ENCODE measurements at regions not wholly inside any gene's neighbourhood (a gene's known extent, or its start where the extent isn't known, plus 50 kb on each side); places are given as distances from the start of the nearest gene placed in this dataset.

DNA sequence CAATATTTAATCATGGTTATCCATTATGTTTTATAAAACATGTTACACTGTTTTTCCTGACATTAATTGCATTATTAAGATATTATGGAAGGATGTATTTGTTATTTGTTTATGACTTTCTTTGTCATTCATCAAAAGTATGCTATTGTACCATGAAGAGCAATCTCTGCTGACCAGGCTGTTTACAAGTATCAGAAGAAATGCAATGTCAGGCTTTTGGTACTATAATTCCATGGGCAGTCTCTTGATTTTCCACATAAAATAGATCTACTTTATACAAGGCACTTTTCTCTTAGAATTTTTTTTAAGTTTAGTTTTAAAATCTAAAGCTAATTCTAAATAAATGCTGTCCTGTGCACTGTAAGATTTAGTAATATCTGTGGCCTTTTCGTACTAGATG, 196.6 kb downstream of the COX7C start:
- H3K4me3 ChIP-seq (ENCODE audit: low read depth, low read length), result no peak overlapping the region
- no peaks in the 10 kb centered on the region for H3K9me3 ChIP-seq (ENCODE audit: severe bottlenecking)
- H3K36me3 ChIP-seq, result no peaks in the 10 kb centered on the region
- TF ChIP-seq, protein P1, sequence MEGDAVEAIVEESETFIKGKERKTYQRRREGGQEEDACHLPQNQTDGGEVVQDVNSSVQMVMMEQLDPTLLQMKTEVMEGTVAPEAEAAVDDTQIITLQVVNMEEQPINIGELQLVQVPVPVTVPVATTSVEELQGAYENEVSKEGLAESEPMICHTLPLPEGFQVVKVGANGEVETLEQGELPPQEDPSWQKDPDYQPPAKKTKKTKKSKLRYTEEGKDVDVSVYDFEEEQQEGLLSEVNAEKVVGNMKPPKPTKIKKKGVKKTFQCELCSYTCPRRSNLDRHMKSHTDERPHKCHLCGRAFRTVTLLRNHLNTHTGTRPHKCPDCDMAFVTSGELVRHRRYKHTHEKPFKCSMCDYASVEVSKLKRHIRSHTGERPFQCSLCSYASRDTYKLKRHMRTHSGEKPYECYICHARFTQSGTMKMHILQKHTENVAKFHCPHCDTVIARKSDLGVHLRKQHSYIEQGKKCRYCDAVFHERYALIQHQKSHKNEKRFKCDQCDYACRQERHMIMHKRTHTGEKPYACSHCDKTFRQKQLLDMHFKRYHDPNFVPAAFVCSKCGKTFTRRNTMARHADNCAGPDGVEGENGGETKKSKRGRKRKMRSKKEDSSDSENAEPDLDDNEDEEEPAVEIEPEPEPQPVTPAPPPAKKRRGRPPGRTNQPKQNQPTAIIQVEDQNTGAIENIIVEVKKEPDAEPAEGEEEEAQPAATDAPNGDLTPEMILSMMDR (IDR thresholded peaks at IDR 0.05; ENCODE audit: low read depth, low read length), result no peak
- no peaks in the 10 kb centered on the region for H3K27me3 ChIP-seq (ENCODE audit: insufficient read depth, low read depth, severe bottlenecking)
- DNase-seq, result no peak
- no peak overlapping the region for H3K27ac ChIP-seq

DNA sequence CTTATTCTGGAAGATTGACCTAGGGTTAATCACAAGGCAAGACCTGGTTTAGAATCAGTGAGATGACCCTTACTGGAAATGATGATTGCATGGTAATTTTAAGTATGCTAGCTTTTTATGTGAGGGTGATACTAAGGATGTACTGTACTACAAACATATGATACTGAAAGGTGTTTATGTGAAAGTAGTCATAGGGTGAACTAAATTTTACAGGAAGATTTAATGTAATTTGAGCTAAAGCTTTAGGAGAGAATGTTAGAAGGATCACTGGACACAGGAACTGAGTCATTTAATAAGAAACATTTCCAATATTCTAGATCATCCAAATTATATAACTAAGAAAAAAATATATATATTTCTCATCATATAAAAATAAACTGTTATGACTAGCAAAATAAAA, 197.2 kb downstream of the COX7C start:
- Histone ChIP-seq H3K9me3 (ENCODE audit: severe bottlenecking) (no peaks in the 10 kb centered on the region), H3K27me3 (ENCODE audit: insufficient read depth, low read depth, severe bottlenecking) (no peaks in the 10 kb centered on the region), H3K36me3 (no peaks in the 10 kb centered on the region), H3K27ac (no peak overlapping the region), H3K4me3 (ENCODE audit: low read depth, low read length) (no peak overlapping the region)
- TF ChIP-seq, protein P1 (IDR thresholded peaks at IDR 0.05; ENCODE audit: low read depth, low read length), result no peak
- no peak for DNase-seq

DNA sequence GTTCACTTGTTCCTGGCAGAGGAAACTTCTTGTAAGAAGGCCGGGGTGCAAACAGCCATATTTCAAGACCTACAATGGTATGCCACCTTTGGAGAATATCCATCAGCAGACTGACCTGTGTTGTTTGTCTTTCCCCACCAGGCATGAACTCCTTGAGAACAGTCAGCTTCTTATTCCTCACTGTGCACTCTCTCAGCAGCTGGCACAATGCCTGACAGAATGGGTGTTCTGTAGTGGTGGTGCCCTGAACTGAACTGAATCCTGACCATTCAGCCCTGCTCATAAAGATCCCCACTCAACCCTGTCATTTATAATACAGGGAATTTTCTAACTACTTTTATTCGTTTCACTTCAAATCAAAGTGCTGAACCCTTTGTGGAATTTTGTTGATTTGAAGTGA, 206.9 kb downstream of the COX7C start:
- no peak for DNase-seq
- Histone ChIP-seq H3K27me3 (ENCODE audit: insufficient read depth, low read depth, severe bottlenecking) (no peaks in the 10 kb centered on the region), H3K36me3 (no peaks in the 10 kb centered on the region), H3K9me3 (ENCODE audit: severe bottlenecking) (no peaks in the 10 kb centered on the region), H3K4me3 (ENCODE audit: low read depth, low read length) (no peak overlapping the region), H3K27ac (no peak overlapping the region)
- TF ChIP-seq, protein P1 (IDR thresholded peaks at IDR 0.05; ENCODE audit: low read depth, low read length), result no peak

- TF ChIP-seq, protein P1 (IDR thresholded peaks at IDR 0.05; ENCODE audit: low read depth, low read length), result no peak
- H3K27me3 ChIP-seq (ENCODE audit: insufficient read depth, low read depth, severe bottlenecking), result no peaks in the 10 kb centered on the region
- no peaks in the 10 kb centered on the region for H3K36me3 ChIP-seq
- H3K4me3 ChIP-seq (ENCODE audit: low read depth, low read length), result no peak overlapping the region
- no peak for DNase-seq
- no peaks in the 10 kb centered on the region for H3K9me3 ChIP-seq (ENCODE audit: severe bottlenecking)
- H3K27ac ChIP-seq, result no peak overlapping the region
These were observed 213.4 kb downstream of the COX7C start for GRCh38 chr5:86831128-86831527.

GRCh38 chr5:86833868-86834267, 216.1 kb downstream of the COX7C start:
- Histone ChIP-seq H3K27me3 (ENCODE audit: insufficient read depth, low read depth, severe bottlenecking) (no peaks in the 10 kb centered on the region), H3K27ac (no peak overlapping the region), H3K4me3 (ENCODE audit: low read depth, low read length) (no peak overlapping the region), H3K36me3 (no peaks in the 10 kb centered on the region), H3K9me3 (ENCODE audit: severe bottlenecking) (no peaks in the 10 kb centered on the region)
- no peak for DNase-seq
- TF ChIP-seq, protein P1 (IDR thresholded peaks at IDR 0.05; ENCODE audit: low read depth, low read length), result no peak

- no peaks in the 10 kb centered on the region for H3K27me3 ChIP-seq (ENCODE audit: insufficient read depth, low read depth, severe bottlenecking)
- H3K9me3 ChIP-seq (ENCODE audit: severe bottlenecking), result no peaks in the 10 kb centered on the region
- TF ChIP-seq, protein P1 (IDR thresholded peaks at IDR 0.05; ENCODE audit: low read depth, low read length), result no peak
- no peak for DNase-seq
- H3K36me3 ChIP-seq, result no peaks in the 10 kb centered on the region
- H3K4me3 ChIP-seq (ENCODE audit: low read depth, low read length), result no peak overlapping the region
- H3K27ac ChIP-seq, result no peak overlapping the region
These were observed 219.9 kb downstream of the COX7C start for GRCh38 chr5:86837610-86838009.

Measured in WERI-Rb-1 (cell line).